ENCODE measurements at regions not wholly inside any gene's neighbourhood (a gene's known extent, or its start where the extent isn't known, plus 50 kb on each side); places are given as distances from the start of the nearest gene placed in this dataset.
A peak's percentile ranks its signal among the peaks of the same experiment; 100 is the strongest.

DNA sequence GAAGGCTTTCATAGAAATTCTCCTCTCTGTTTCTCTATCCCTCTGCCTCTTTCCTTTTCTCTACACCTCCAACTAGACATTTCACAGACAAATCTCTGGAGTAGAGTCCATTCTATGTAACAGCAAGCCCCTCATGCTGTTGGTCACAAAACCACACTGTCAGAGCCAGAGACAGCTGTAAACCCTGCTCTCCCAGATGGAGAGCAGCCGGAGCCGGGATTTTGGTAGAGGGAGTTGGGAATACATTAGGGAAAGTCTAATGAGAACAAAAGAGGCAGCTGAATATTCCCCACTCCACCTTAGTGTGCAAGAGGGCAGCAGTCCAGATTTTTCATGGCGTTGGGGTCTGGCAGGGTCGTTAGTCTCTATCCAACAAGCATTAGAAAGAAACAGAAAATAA, 68.3 kb upstream of the EDN1 start:
- peak; percentile 8 for DNase-seq

DNA sequence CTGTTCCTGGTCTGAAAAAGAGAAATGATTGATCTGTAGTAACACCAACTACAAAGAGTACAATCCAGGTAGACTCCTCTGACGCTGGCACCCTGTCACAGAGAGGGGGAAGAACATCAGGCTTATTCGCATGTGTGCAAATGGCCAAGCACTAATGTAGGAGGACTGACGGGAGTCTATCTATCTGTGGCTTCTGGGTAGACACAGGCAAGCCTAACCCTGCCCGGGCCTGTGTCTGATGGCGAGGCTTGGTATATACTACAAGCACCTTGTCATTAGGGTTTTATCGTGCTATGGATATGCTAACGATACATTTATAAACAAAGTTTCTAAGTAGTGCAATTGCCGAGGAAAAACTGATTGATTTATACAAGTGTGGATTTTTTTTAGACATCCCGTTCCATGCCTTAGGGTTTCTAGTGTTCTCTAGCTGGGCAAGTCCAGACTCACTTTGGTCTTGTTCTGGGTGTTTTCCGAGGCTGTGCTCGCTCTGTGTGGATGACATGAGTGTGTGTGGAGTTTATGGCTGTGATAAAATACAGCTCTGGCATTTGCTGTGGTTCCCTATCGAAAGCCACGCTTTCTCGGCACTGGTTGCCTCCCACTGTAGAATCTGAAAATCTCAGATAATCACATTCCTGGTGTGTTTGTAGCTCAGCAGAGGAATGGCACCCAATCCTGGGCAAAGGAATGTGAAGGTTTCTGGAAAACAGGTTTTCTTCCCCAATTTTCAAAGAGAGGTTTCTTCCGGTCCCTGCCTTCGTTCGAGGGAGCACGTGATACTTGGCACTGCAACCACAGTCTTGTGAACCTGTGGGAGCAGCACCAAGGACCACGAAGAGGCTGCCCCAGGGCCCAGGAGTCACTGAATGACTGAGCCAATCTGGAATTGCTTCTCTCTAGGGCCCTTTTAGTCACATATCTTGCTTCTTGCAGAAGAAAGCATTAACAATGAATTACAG, 67.5 kb upstream of the EDN1 start:
- no peak for DNase-seq

DNA sequence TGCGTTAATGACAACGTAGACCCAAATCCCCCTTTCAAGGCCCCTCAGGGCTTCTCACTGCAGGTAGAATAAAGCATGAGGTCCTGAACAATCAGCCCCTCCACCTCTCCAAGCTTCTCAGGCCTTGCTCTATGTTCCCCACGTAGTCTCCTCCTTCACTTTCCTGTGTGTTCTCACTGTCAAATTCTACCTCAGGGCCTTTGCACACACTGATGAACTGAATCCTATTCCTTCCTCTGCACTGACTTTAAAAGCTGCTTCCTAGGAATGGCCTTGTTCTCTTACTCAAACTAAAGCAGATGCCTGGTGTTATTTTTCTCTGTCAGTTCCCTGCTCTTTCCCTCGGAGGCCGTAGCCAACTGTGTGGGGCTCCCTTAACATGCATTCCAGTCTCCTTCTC, 66.8 kb upstream of the EDN1 start:
- DNase-seq, result no peak

DNA sequence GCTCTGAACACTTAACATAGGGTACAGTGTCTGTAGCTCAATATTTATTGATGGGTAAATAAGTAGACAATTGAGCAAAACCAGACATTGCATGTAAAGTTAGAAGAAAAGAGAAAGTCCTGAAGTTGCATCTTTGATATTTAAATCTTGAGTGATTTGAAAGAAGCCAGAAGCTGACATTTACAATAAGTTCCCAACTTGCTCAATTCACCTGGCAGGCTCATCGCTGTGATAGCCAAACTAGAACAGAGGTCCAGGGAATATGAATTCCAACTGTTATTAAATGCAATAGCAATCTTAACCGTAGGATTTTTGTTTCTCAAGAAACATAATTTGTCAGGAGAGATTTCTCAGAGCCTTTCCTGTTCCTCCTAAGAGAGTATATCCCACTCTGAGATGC, 65.9 kb upstream of the EDN1 start:
- no peak for DNase-seq

DNA sequence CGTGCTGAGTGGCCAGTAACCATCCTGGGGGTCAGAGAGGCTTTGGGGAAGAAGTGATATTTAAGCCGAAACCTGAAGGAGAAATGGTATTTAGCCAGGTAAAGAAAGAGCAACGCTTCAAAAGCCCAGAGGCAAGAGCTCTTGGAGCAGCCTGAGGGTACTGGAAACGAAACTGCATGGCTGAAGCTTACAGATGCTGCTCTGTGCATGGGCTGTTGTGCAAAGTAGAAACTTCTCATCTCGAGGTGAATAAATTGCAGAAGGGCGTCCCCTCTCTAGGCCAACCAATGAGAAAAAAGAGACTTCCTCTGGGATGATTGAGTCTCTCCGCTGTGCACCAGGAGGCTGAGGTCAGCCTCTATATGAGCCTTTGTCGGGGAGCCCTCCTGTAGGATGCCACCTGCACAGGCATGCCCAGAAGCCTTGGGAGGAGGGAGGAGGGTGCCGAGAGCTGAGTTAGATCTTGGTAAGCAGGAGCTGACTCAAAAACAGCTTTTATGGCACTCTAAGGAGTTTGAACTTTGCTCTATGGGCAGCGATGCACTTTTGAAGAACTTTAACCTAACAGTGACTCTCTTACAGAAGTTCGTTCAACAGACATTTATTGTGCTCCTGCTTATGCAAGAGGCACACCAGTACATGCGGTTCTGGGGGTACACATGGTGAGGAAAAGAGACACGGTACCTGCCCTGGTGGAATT, 61.6 kb upstream of the EDN1 start:
- DNase-seq, result no peak

DNA sequence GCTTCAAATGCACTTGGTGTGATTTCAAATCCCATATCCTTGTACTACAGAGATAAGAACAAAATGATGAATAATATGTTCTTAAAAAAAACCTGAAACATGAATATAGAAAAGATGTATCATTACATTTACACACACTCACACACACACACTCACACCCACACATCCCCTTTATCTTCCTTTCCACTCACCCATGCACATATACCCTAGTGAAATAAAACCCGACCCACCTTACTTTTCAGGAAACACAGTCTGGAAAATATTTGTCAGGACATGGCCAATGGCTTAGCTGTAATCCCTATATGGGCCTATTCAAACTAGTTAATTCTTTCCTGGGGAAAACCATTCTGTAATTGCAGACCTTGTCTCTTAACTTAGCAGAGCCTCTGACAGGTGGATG, 60.8 kb upstream of the EDN1 start:
- no peak for DNase-seq

DNA sequence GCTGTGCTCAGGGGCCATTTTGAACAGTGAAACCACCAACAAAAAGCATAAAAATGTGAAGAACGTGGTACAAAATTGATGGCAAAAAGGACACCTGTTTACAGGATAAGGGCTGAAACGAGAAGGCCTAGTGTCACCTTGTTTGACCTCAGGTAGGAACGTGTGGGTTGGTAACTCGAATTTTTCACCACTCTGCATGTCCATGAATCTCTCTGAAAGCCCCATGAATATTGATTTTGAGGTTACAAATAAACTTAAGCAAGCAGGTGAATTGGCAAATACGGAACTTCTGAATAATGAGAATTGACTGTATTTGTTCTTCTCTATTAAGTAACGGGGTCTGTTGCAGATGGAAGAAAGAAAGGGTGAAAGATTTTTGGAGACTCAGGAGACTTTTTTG, 59.6 kb upstream of the EDN1 start:
- no peak for DNase-seq

DNA sequence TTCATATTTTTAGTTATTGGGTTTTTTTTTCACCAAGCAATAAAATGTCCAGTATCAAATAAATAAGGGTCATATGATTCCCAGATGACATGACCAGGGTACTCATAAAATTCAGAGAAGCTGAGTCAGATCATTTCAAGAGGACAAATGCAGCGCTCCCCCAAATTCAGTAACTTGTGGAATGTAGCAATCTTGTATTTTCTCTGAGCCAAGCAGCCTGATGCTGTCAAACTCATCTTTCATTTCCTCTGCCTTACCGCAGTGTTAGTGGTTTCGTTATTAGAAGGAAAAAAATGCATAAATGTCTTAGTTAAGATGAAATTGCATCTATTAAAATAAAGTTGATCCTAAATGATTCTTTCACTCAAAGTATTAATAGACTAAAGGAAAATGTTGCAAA, 57.8 kb upstream of the EDN1 start:
- no peak for DNase-seq

DNA sequence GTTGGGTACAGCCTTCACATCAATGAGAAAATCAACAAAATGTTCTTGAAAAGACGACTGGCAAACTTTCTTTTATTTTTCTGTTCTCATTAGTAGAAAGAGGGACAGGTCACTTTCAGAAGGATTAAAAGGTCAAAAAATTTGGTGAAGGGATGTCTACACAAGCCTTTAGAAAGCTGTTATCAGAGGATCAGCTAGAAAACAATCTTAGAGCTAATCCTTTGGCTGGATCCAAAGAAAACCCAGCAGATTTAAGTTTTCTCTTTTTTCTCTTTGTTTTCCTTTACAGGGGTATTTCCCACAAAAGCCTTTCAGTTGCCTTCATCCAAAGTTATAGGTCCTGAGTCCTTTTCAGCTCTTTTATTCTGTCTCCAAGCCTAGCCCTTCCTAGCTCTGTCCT, 57.3 kb upstream of the EDN1 start:
- no peak for DNase-seq

DNA sequence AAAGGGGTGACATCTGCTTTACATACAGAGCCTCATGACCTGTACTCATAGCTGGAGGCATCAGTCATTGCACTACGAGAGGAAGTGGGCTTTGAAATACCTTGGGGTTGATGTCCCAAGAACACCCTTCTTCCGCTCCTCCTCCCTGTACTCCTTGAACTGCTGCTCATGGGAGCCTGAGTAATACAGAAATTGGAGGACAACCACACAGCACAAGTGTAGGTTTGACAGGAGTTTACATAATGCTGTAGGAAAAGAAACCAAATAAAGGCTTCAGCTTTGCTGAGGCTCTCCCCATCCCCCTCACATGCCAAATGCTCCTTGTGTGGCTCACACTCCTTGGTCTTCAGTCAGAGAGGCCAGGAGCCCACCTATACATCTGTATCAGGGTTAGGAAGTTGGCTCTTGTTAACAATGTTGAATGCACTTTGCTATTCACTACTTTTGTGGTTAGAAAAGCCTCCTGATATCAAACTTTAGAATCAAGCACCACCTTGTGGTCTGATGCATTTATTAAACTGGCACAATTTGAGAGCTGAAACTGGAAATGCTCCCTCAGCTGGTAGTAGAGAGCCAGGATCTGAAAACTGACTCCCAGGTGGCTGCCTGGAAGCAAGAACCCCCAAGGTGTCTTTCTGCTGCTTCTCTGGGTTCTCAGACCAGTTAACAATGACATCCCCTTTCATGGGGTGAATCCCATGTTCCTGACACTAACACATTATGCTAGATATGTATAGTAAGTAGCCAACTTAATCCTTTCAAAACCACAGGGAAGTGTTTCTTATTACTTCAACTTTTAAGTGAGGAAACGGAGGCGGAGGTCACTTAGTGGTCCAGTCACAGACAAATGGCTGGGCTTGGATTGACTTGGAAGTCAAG, 56.2 kb upstream of the EDN1 start:
- peak; percentile 71 for DNase-seq

DNA sequence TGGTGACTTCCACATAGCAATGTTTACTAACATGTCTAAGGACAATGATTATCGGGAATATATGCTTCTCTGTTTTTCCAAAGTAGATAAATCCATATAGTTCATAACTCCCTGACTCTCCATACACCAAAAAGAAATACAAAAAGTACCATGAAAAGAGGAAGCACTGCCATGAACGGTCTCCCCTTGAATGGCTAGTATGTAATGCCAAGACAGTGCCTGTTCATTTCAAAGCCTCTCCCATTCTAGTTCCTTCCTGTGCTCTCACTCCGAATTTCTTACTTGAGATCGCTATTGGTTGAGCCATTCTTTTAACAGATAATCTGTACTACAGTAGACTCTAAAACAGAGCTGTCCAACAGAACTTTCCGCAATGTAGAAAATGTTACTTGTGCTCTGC, 54.8 kb upstream of the EDN1 start:
- DNase-seq, result no peak

DNA sequence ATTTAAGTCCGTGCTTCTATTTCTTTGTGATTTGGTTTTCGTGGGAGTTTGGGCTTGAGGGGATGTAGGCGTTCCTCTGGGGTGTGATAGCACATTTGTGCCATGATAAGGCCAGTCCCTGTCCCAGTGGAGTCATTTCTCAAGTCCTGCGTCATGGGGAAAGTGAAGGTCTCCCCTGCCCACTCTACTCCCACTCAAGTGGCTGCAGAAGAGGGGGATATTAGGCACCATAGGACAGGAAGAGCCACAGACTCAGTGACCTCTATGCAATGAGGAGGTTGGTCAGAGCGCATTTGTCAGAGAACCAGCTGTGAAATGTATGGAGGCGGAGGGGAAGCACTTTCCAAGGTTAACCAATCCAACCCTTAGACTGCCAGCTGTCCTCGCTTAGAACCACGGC, 51.9 kb upstream of the EDN1 start:
- no peak for DNase-seq

All from NCI-H82 (cell line).